IPS-NIHi7 (cell line): ENCODE measurements at regions not wholly inside any gene's neighbourhood (a gene's known extent, or its start where the extent isn't known, plus 50 kb on each side); places are given as distances from the start of the nearest gene placed in this dataset.
"Not testable (repeated sequence)": the region's sequence is repeated elsewhere in the genome, so short reads cannot be mapped to it uniquely, and the experiment has no call there.

Experiments
- DNase-seq: peaks from one replicate; pipeline ENCODE4 v3.0.0; 2012; ENCODE audit warnings: mixed read lengths; ENCODE audit errors: extremely low spot score

- no peak for DNase-seq
Measured at GRCh38 chr5:25570067-25570583, 925.3 kb upstream of the CDH10 start.

DNA sequence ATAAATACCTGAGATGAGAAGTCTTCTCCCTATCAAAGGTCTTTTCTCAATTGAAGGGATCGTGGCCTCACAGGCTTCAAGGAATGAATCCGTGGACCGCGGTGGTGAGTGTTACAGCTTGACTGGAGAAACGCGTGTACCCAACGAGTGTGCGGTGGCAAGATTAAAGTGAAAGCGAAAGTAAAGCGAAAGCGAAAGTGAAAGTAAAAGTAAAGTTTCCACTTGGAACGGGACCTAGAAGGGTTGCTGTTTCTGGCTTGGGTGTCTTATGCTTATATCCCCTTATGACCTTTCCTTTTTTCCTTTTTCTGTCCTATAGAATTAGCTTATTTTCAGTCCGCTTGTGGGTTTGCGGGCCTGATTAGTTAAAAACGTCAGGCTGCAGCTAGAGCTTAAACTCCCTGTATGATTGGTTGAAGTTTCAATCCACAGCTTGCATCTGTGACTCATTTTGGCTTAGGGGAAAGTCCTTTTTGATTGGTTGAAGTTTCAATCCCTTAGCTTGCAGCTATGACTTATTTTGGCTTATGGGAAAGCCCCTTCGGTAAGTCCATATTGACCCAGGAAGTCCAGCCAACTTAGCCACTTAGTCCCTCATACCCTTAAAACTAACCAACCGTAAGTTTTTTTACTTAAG is 924.3 kb upstream of the CDH10 start:
- no peak for DNase-seq

DNA sequence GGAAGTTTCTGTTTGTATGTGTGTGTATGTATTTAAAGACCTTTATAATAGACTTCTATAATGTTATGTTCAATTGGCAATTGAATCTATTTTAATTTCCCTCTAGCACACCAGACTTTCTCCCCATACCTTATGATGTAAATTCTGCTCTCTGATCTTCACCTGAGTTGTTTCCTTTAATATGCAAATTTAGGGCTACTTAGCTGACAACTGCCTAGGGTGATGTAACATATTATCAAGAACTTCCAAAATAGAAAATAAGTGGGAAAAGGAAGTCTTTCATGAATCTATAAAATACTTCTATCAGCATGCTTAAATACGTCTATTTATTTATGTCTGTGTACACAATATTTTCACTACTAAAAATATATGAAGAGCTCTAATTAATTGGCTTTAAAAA is 923.5 kb upstream of the CDH10 start:
- DNase-seq, result no peak

DNA sequence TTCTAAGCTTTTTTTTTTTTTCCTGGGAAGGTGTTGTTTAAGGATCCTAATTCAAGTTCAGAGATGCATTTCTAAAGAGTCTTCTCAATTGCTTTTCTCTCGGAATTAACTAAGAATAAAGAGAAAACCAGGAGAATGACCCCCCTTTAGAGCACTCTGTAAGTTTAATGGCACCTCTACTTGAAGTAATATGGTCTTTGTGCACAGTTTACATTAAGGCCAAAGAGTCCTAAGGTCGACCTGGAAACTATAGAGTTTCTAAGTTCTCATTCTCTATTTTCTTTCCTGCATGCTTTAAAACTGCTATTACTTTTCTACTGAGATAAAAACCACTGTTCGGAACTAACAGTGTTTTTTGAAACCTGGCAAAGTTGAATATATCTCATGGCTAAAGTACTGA is 923.1 kb upstream of the CDH10 start:
- no peak for DNase-seq

GRCh38 chr5:25562656-25563055 is 917.9 kb upstream of the CDH10 start:
- no peak for DNase-seq

- peak; percentile 12 for DNase-seq
Measured at GRCh38 chr5:25554077-25554476, 909.3 kb upstream of the CDH10 start.

DNA sequence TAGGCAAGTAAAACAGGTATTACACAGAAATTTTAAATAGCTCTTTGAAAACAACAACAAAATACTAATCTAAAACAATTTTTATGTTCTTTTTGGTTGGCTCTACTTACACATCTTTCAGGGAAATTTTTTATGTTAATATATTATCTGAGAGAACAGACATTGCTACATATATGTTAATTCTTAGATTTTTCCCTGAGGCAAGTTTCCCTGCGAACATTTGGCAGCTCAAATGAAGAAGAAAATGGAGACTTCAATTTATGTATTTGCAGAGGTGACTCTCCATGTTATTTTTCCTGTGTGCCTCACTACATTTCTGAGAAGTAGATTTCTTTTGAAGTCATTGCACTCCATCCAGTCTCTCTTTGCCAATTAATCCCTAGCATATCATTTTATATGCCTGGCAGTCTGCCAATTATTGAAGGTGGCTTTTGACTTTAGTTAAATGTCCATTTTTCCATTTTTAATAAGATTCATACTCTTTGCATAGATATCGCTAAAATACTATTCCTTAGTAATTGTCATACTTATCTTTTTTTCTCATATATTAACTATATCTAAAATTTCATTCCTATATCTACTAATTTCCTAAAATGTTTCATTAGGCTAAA is 908.2 kb upstream of the CDH10 start:
- DNase-seq, result no peak

DNA sequence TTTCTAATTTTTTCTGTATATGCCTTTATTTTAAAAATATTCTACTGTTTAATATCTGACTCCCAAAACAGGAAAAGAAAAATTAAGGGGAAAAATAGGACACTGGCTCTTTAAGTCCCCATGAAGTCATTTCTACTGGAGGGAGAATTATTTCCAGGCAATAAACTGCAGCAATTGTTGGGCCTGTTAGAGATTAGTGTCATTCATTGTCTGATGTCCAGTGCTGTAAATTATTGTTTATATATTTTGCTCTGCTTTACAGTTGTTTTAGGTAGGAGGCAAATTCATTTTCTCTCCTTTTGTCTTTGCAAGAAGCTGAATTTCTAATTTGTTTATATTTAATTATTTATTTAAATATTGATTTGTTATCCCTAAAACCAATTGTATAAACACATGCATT is 906.0 kb upstream of the CDH10 start:
- no peak for DNase-seq

- DNase-seq, result peak; percentile 39
Measured at GRCh38 chr5:25544652-25545249, 900.0 kb upstream of the CDH10 start.

- no peak for DNase-seq
Measured at GRCh38 chr5:25540628-25541027, 895.9 kb upstream of the CDH10 start.

GRCh38 chr5:25539536-25539935 is 894.8 kb upstream of the CDH10 start:
- no peak for DNase-seq

GRCh38 chr5:25536461-25536860 is 891.7 kb upstream of the CDH10 start:
- not testable (repeated sequence) for DNase-seq

DNA sequence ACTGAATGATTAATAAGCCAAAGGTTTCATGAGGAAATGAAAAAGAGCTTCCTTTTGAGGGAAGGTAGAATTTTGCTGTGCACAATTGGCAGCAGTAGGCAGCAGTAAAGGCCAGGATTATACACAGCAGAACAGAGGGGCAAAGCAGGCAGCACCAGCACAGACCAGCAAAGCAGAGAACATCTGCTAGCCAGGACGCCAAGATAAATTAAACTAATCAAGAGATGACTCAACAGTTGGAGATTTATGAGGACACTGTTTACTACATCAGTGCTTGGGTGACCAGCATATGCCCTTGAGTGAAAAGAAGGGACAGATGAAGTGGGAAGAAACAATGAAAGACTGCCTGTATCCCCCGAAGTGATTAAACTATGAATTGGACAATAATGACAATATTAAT is 871.4 kb upstream of the CDH10 start:
- no peak for DNase-seq

GRCh38 chr5:25515525-25515924 is 870.7 kb upstream of the CDH10 start:
- DNase-seq, result no peak

GRCh38 chr5:25510692-25511091 is 865.9 kb upstream of the CDH10 start:
- not testable (repeated sequence) for DNase-seq

DNA sequence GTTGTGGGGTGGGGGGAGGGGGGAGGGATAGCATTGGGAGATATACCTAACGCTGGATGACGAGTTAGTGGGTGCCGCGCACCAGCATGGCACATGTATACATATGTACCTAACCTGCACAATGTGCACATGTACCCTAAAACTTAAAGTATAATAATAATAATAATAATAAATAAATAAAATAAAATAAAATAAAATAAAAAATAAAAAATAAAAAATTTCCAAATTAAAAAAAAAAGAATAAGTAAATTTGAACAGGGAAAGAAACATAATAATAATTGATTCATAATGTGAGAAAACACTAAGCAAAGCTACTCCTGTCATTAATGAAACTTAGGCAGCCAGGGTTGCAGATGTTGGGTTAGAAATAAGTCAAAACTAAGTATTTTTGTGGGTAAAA is 863.2 kb upstream of the CDH10 start:
- not testable (repeated sequence) for DNase-seq

GRCh38 chr5:25500635-25501034 is 855.9 kb upstream of the CDH10 start:
- no peak for DNase-seq

- no peak for DNase-seq
Measured at GRCh38 chr5:25489834-25490538, 845.2 kb upstream of the CDH10 start.

GRCh38 chr5:25488119-25488518 is 843.3 kb upstream of the CDH10 start:
- DNase-seq, result no peak

DNA sequence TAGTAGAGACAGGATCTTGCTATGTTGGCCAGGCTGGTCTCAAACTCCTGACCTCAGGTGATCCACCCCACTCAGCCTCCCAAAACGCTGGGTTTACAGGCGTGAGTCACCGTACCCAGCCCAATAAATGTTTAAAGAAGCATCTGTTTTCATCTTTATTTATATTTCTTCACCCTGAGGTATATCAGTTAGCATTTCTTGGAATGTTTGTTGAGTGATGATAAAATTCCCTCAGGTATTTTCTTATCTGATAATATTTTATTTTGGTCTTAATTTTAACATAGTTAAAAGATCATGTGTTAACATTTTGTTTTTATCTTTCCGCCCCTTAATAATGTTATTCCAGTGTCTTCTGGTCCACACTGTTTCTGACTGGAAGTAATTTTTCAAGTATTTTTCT is 839.6 kb upstream of the CDH10 start:
- DNase-seq, result no peak

- no peak for DNase-seq
Measured at GRCh38 chr5:25481463-25481862, 836.7 kb upstream of the CDH10 start.

- DNase-seq, result no peak
Measured at GRCh38 chr5:25459082-25459481, 814.3 kb upstream of the CDH10 start.

DNA sequence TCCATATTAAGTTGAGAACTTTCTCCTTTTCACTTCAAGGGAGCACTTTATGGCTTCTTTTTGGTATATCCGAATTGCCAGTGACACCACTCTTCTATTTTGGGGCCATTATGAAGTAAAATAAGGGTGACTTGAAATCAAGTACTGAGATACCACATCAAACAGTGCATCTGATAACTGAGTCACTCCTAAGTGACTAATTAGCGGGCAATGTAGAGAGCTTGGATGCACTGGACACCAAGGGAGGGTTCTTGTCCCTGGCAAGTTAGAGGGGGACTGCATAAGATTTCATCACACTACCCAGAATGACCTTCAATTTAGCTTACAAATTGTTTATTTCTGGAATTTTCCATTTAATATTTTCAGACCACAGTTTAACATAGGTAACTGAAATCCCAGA is 813.9 kb upstream of the CDH10 start:
- no peak for DNase-seq
